Endothelial cell of umbilical vein (primary cell): ENCODE measurements at regions not wholly inside any gene's neighbourhood (a gene's known extent, or its start where the extent isn't known, plus 50 kb on each side); places are given as distances from the start of the nearest gene placed in this dataset.

Source experiments
- BruUV-seq: library from RNA; stranded (reverse); fragments of 400-500 nt; replicated peaks from 2 replicates; lab custom pipeline; 2021; lab: Mats Ljungman, UMichigan
- CTCF ChIA-PET: fragments of 300-600, 350-600 bp; sonication (Branson Sonifier 250); formaldehyde crosslinking; loops from one replicate; lab custom pipeline; 2021; ENCODE audit warnings: antibody characterized with exemption, inconsistent platforms; lab: Charles Lee
- POLR2A ChIA-PET: fragments of 300-600, 350-600 bp; sonication (Branson Sonifier 250); formaldehyde crosslinking; loops from one replicate; lab custom pipeline; 2021; ENCODE audit warnings: antibody characterized with exemption, inconsistent platforms; lab: Charles Lee
- DNase-seq: peaks from one replicate; pipeline ENCODE4 v3.0.0-alpha.2; 2011; ENCODE audit warnings: low read depth, low spot score
- FAIRE-seq: peaks from 2 replicates; lab custom pipeline; 2011; peaks lifted over from hg19 to GRCh38; lab: Jason Lieb, UNC
- H2AFZ ChIP-seq: 2 replicates; pipeline ENCODE4 v1.6.0; 2012; ENCODE audit warnings: low read depth, low read length, control low read depth, inconsistent platforms
- H3K27ac ChIP-seq: 2 replicates; pipeline ENCODE4 v1.5.1; 2011; ENCODE audit warnings: low read depth, mild to moderate bottlenecking, control low read depth, low read length, moderate library complexity; ENCODE audit not compliant: insufficient read depth
- H3K27me3 ChIP-seq, 2 experiments: 2 replicates each; pipeline versions ENCODE4 v1.6.0 to v1.6.1; 2011; ENCODE audit warnings: low read length in 2 of 2, mixed read lengths in 1 of 2; ENCODE audit not compliant: control insufficient read depth in 2 of 2, insufficient read depth in 2 of 2
- H3K36me3 ChIP-seq, 2 experiments: 2 replicates in 1 of 2; 3 replicates in 1 of 2; pipeline ENCODE4 v1.5.1; 2011; ENCODE audit warnings: low read length in 2 of 2, mild to moderate bottlenecking in 1 of 2, moderate library complexity in 1 of 2; ENCODE audit not compliant: control insufficient read depth in 2 of 2, insufficient read depth in 2 of 2; ENCODE audit errors: extremely low read depth in 1 of 2
- H3K4me1 ChIP-seq: 3 replicates; pipeline ENCODE4 v1.5.1; 2011; ENCODE audit warnings: mild to moderate bottlenecking, low read length; ENCODE audit not compliant: control insufficient read depth, insufficient read depth; ENCODE audit errors: extremely low read depth
- H3K4me2 ChIP-seq: 2 replicates; pipeline ENCODE4 v1.6.1; 2011; ENCODE audit warnings: low read length, control low read depth, mixed read lengths; ENCODE audit not compliant: insufficient read depth
- H3K4me3 ChIP-seq, 3 experiments: fragments of 200-600 bp in 1 of 3; sonication (generic), shearing (Covaris generic) in 1 of 3; replicated peaks in 1 of 3; 2 replicates each; pipeline ENCODE4 v1.5.1; 2011 to 2016; ENCODE audit warnings: control low read depth in 3 of 3, low read length in 3 of 3, mild to moderate bottlenecking in 2 of 3, inconsistent platforms in 1 of 3, low read depth in 1 of 3, moderate library complexity in 1 of 3; ENCODE audit not compliant: insufficient read depth in 1 of 3
- H3K79me2 ChIP-seq: 2 replicates; pipeline ENCODE4 v1.6.0; 2012; ENCODE audit warnings: low read length, inconsistent platforms; ENCODE audit not compliant: control insufficient read depth, insufficient read depth
- H3K9ac ChIP-seq: replicated peaks from 2 replicates; pipeline ENCODE3; 2011; ENCODE audit warnings: low read length, control low read depth; ENCODE audit not compliant: insufficient read depth; ENCODE audit errors: extremely low read depth
- H3K9me1 ChIP-seq: replicated peaks from 3 replicates; pipeline ENCODE4 v1.6.0; 2011; ENCODE audit warnings: mild to moderate bottlenecking, low read length; ENCODE audit not compliant: control insufficient read depth, insufficient read depth; ENCODE audit errors: extremely low read depth
- H3K9me3 ChIP-seq: replicated peaks from 2 replicates; pipeline ENCODE4 v1.5.1; 2012; ENCODE audit warnings: low read length, inconsistent platforms; ENCODE audit not compliant: control insufficient read depth, insufficient read depth
- H4K20me1 ChIP-seq: replicated peaks from 2 replicates; pipeline ENCODE3; 2011; ENCODE audit warnings: mild to moderate bottlenecking, low read length; ENCODE audit not compliant: control insufficient read depth, insufficient read depth; ENCODE audit errors: extremely low read depth
- CTCF ChIP-seq, 2 donors: IDR thresholded peaks; 1 replicate in 1 of 2; 2 replicates in 1 of 2; pipeline ENCODE4 v1.5.1; 2011; ENCODE audit warnings: low read length in 2 of 2, mild to moderate bottlenecking in 2 of 2, moderate library complexity in 2 of 2, control low read depth in 1 of 2, inconsistent platforms in 1 of 2, low read depth in 1 of 2; ENCODE audit not compliant: insufficient read depth in 1 of 2; ENCODE audit errors: extremely low read depth in 1 of 2
- EZH2 ChIP-seq: IDR thresholded peaks from 2 replicates; pipeline ENCODE4 v1.6.1; 2012; ENCODE audit warnings: borderline replicate concordance, low read depth, mild to moderate bottlenecking, moderate library complexity, low read length, inconsistent platforms; ENCODE audit not compliant: severe bottlenecking
- FOS ChIP-seq: IDR thresholded peaks from 2 replicates; pipeline ENCODE4 v1.6.1; 2011; ENCODE audit warnings: mild to moderate bottlenecking, low read length, moderate library complexity, borderline replicate concordance; ENCODE audit not compliant: insufficient read depth
- GATA2 ChIP-seq: IDR thresholded peaks from 2 replicates; pipeline ENCODE4 v1.7.0; 2011; ENCODE audit warnings: low read depth, mild to moderate bottlenecking, moderate library complexity, mixed read lengths, low read length; ENCODE audit not compliant: insufficient read length, insufficient read depth
- JUN ChIP-seq: IDR thresholded peaks from 2 replicates; pipeline ENCODE4 v1.6.1; 2011; ENCODE audit warnings: borderline replicate concordance, low read depth; ENCODE audit not compliant: insufficient read length, insufficient read depth
- MYC ChIP-seq: IDR thresholded peaks from one replicate; pipeline ENCODE4 v1.6.1; 2011; ENCODE audit warnings: mild to moderate bottlenecking, low read depth, low read length
- POLR2A ChIP-seq: IDR thresholded peaks from 2 replicates; pipeline ENCODE4 v1.6.1; 2012; ENCODE audit warnings: low read depth, mild to moderate bottlenecking, control low read depth, low read length
- POLR2AphosphoS5 ChIP-seq: IDR thresholded peaks from 2 replicates; pipeline ENCODE4 v1.6.1; 2012; ENCODE audit warnings: low read depth, mild to moderate bottlenecking, control low read depth, low read length, moderate library complexity; ENCODE audit not compliant: insufficient read depth
- dilution Hi-C: fragments of 300-500 bp; cut with MboI; formaldehyde crosslinking; loops from one replicate; pipeline ENCODE4 v1.15.0; 2019; ENCODE audit warnings: low sequenced_read_pairs; ENCODE audit not compliant: extremely low pct_ligation_motif_present
- intact Hi-C: fragments of 100-400 bp; cut with micrococcal nuclease; formaldehyde crosslinking; loops from one replicate; pipeline ENCODE4 v1.10.0; 2022
- TF ChIP-seq, protein P1 (sequence below): IDR thresholded peaks from 2 replicates; pipeline ENCODE4 v1.6.1; 2011; ENCODE audit not compliant: insufficient read depth, insufficient read length

- H3K4me2 ChIP-seq, result no peak overlapping the region
- no peak overlapping the region for H2AFZ ChIP-seq
- no peak for FAIRE-seq
Measured at GRCh38 chr15:26081758-26082220, 218.7 kb upstream of the ATP10A start.

More at GRCh38 chr15:26081758-26082220, 218.7 kb upstream of the ATP10A start:
- BruUV-seq, result TSS peak; percentile 100
- dilution Hi-C loops (no loop called here), intact Hi-C loops (loop anchor here (10.0 kb wide), 1 partner anchor 543 kb away; no protein-coding TSS in a partner anchor)
- CTCF ChIA-PET, result no interaction called here
- H3K9me3 ChIP-seq, result no peaks in the 10 kb centered on the region
- no peak for DNase-seq
- no peaks in the 10 kb centered on the region for H3K79me2 ChIP-seq
- no peaks in the 10 kb centered on the region for H3K27me3 ChIP-seq
- no peaks in the 10 kb centered on the region for H3K9me1 ChIP-seq
- POLR2A ChIA-PET, result no interaction called here
- H4K20me1 ChIP-seq, result no peaks in the 10 kb centered on the region
- H3K4me3 ChIP-seq, result no peak overlapping the region
- no peak overlapping the region for H3K9ac ChIP-seq
- peaks cover 2% of the 10 kb centered on the region for H3K4me1 ChIP-seq
- no peak overlapping the region for H3K27ac ChIP-seq
- no peak for TF ChIP-seq POLR2A
- TF ChIP-seq POLR2AphosphoS5, result no peak
- no peak for TF ChIP-seq FOS
- no peak for TF ChIP-seq GATA2
- no peak for TF ChIP-seq EZH2
- no peak for TF ChIP-seq MYC
- no peak for TF ChIP-seq JUN
- TF ChIP-seq CTCF (IDR thresholded peaks at IDR 0.05; ENCODE audit: extremely low read depth in 1 of 2, insufficient read depth in 1 of 2, low read depth in 1 of 2, low read length in 2 of 2), result no peak
- TF ChIP-seq, protein P1, sequence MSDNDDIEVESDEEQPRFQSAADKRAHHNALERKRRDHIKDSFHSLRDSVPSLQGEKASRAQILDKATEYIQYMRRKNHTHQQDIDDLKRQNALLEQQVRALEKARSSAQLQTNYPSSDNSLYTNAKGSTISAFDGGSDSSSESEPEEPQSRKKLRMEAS, result no peak
- no peaks in the 10 kb centered on the region for H3K36me3 ChIP-seq
